GM10266 (cell line): ENCODE measurements at regions not wholly inside any gene's neighbourhood (a gene's known extent, or its start where the extent isn't known, plus 50 kb on each side); places are given as distances from the start of the nearest gene placed in this dataset.

Experiments used
- DNase-seq: peaks from one replicate; pipeline ENCODE4 v3.0.0; 2012; ENCODE audit errors: extremely low spot score
- CTCF ChIP-seq: IDR thresholded peaks from 2 replicates; pipeline ENCODE4 v1.5.1; 2012; ENCODE audit warnings: mild to moderate bottlenecking, low read depth; ENCODE audit not compliant: control insufficient read depth, insufficient read depth; ENCODE audit errors: missing control alignments

GRCh38 chr12:63406781-63407180 lies 255.8 kb upstream of the AVPR1A start:
- TF ChIP-seq CTCF, result no peak
- DNase-seq, result no peak

- TF ChIP-seq CTCF, result no peak
- DNase-seq, result no peak
Observed at GRCh38 chr12:63404611-63405010, 253.6 kb upstream of the AVPR1A start.

- no peak for DNase-seq
- TF ChIP-seq CTCF, result no peak
Observed at GRCh38 chr12:63403256-63403655, 252.3 kb upstream of the AVPR1A start.

- TF ChIP-seq CTCF, result no peak
- DNase-seq, result no peak
Observed at GRCh38 chr12:63400718-63401117, 249.7 kb upstream of the AVPR1A start.

GRCh38 chr12:63400318-63400717 lies 249.3 kb upstream of the AVPR1A start:
- TF ChIP-seq CTCF, result no peak
- no peak for DNase-seq

- TF ChIP-seq CTCF, result no peak
- DNase-seq, result no peak
Observed at GRCh38 chr12:63397807-63398206, 246.8 kb upstream of the AVPR1A start.

GRCh38 chr12:63396135-63396534 lies 245.1 kb upstream of the AVPR1A start:
- DNase-seq, result no peak
- TF ChIP-seq CTCF, result no peak
